Fibroblast of lung (primary cell): ENCODE measurements at regions not wholly inside any gene's neighbourhood (a gene's known extent, or its start where the extent isn't known, plus 50 kb on each side); places are given as distances from the start of the nearest gene placed in this dataset.

Source experiments
- DNase-seq, 2 donors: peaks; one replicate each; pipeline versions ENCODE4 v3.0.0 to v3.0.0-alpha.2; 2010; ENCODE audit warnings: low read depth in 2 of 2
- H2AFZ ChIP-seq: 2 replicates; pipeline ENCODE4 v1.5.1; 2012; ENCODE audit warnings: low read length, control low read depth, inconsistent platforms
- H3K27ac ChIP-seq: 2 replicates; pipeline ENCODE4 v1.5.1; 2011; ENCODE audit warnings: low read length, control low read depth; ENCODE audit not compliant: insufficient read depth
- H3K27me3 ChIP-seq: 2 replicates; pipeline ENCODE4 v1.5.1; 2011; ENCODE audit warnings: mild to moderate bottlenecking, low read length; ENCODE audit not compliant: control insufficient read depth, insufficient read depth
- H3K36me3 ChIP-seq: 2 replicates; pipeline ENCODE4 v1.5.1; 2011; ENCODE audit warnings: low read length; ENCODE audit not compliant: control insufficient read depth, insufficient read depth
- H3K4me1 ChIP-seq: 2 replicates; pipeline ENCODE4 v1.5.1; 2011; ENCODE audit warnings: low read length; ENCODE audit not compliant: control insufficient read depth, insufficient read depth; ENCODE audit errors: extremely low read depth
- H3K4me2 ChIP-seq: 2 replicates; pipeline ENCODE4 v1.5.1; 2011; ENCODE audit warnings: low read length, control low read depth; ENCODE audit not compliant: insufficient read depth; ENCODE audit errors: extremely low read depth
- H3K4me3 ChIP-seq, 4 experiments: fragments of 200-600 bp in 1 of 4; sonication (generic) in 1 of 4; replicated peaks in 1 of 4; 2 replicates each; pipeline ENCODE4 v1.5.1; 2011 to 2016; ENCODE audit warnings: low read length in 4 of 4, low read depth in 3 of 4, mild to moderate bottlenecking in 3 of 4, control low read depth in 2 of 4, inconsistent platforms in 1 of 4, mixed read lengths in 1 of 4; ENCODE audit not compliant: insufficient read depth in 1 of 4; ENCODE audit errors: control extremely low read depth in 1 of 4
- H3K79me2 ChIP-seq: 2 replicates; pipeline ENCODE4 v1.5.1; 2012; ENCODE audit warnings: mild to moderate bottlenecking, low read length, inconsistent platforms; ENCODE audit not compliant: control insufficient read depth, insufficient read depth
- H3K9ac ChIP-seq: 2 replicates; pipeline ENCODE4 v1.5.1; 2011; ENCODE audit warnings: mild to moderate bottlenecking, low read length, control low read depth; ENCODE audit not compliant: insufficient read depth
- H3K9me3 ChIP-seq: 2 replicates; pipeline ENCODE4 v1.5.1; 2012; ENCODE audit warnings: low read depth, low read length; ENCODE audit not compliant: control insufficient read depth, insufficient read depth
- H4K20me1 ChIP-seq: 2 replicates; pipeline ENCODE4 v1.5.1; 2011; ENCODE audit warnings: low read length; ENCODE audit not compliant: control insufficient read depth, insufficient read depth; ENCODE audit errors: extremely low read depth
- CTCF ChIP-seq, 2 donors: IDR thresholded peaks in 1 of 2; conservative IDR thresholded peaks in 1 of 2; 1 replicate in 1 of 2; 2 replicates in 1 of 2; pipeline ENCODE4 v1.5.1; 2011 to 2012; ENCODE audit warnings: low read length in 2 of 2, control low read depth in 1 of 2, inconsistent platforms in 1 of 2, low read depth in 1 of 2, mild to moderate bottlenecking in 1 of 2
- EZH2 ChIP-seq: IDR thresholded peaks from 2 replicates; pipeline ENCODE4 v1.5.1; 2012; ENCODE audit warnings: low read length, control low read depth, mild to moderate bottlenecking; ENCODE audit errors: missing control alignments

DNA sequence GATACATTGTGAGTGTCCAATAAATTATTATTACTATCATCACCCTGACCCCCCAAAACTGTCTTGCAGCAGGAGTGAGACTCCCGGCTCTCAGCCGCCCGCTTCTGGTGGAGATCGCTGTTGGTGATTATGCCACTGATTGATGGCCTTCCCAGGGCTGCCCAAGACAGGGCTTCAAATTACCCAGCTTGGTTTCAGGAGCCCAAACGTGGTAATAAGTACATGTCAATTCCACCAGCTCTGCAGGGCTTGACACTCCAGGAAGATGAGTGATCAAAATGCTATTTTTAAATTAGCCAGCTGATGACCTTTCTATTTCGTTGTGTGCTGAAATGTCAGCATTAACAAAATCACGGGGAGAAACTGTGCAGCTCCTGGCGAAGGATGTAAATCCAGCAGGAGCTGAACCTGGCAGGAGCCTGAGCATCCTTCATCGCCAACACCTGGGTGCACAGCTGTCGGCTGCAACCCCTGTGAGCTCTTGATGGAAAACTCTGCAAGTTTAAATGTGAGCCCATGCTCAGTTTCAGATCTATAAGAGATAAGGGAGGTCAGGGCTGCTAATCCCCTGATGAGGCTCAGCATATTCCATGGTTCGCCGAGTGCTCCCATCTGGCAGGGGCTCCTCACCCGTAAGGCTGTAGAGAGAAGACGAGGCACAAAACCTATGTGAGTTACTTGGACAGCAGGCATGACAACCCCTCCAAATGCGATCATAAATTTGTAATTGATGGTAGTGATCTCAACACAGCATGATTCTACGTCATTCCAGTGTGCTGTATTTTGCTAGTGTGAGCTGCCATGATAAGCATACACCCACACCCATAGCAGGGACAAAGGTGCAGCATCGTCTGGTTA is 446.3 kb downstream of the TCERG1L start:
- Histone ChIP-seq H3K4me2 (no peak overlapping the region), H4K20me1 (no peaks in the 10 kb centered on the region), H3K79me2 (no peaks in the 10 kb centered on the region), H3K9me3 (no peaks in the 10 kb centered on the region), H3K9ac (no peak overlapping the region), H2AFZ (no peak overlapping the region), H3K4me1 (no peaks in the 10 kb centered on the region), H3K27me3 (no peaks in the 10 kb centered on the region), H3K27ac (no peak overlapping the region), H3K4me3 (no peak overlapping the region), H3K36me3 (no peaks in the 10 kb centered on the region)
- TF ChIP-seq CTCF (conservative IDR thresholded peaks at IDR 0.05 in 1 of 2, IDR thresholded peaks at IDR 0.05 in 1 of 2; ENCODE audit: low read depth in 1 of 2, low read length in 2 of 2) (no peak), EZH2 (no peak)
- DNase-seq: no peak

GRCh38 chr10:130866857-130867256 is 444.7 kb downstream of the TCERG1L start:
- no peak for DNase-seq
- no peaks in the 10 kb centered on the region for H3K4me1 ChIP-seq
- H3K27ac ChIP-seq: no peak overlapping the region
- H2AFZ ChIP-seq: no peak overlapping the region
- H3K4me3 ChIP-seq: no peak overlapping the region
- no peaks in the 10 kb centered on the region for H3K36me3 ChIP-seq
- H3K27me3 ChIP-seq: no peaks in the 10 kb centered on the region
- no peaks in the 10 kb centered on the region for H4K20me1 ChIP-seq
- H3K4me2 ChIP-seq: no peak overlapping the region
- no peak overlapping the region for H3K9ac ChIP-seq
- no peaks in the 10 kb centered on the region for H3K79me2 ChIP-seq
- no peak for TF ChIP-seq CTCF (conservative IDR thresholded peaks at IDR 0.05 in 1 of 2, IDR thresholded peaks at IDR 0.05 in 1 of 2; ENCODE audit: low read depth in 1 of 2, low read length in 2 of 2)
- TF ChIP-seq EZH2: no peak
- no peaks in the 10 kb centered on the region for H3K9me3 ChIP-seq

GRCh38 chr10:130867446-130868194 is 443.9 kb downstream of the TCERG1L start:
- Histone ChIP-seq H4K20me1 (no peaks in the 10 kb centered on the region), H3K27ac (no peak overlapping the region), H2AFZ (no peak overlapping the region), H3K4me2 (no peak overlapping the region), H3K36me3 (no peaks in the 10 kb centered on the region), H3K79me2 (no peaks in the 10 kb centered on the region), H3K27me3 (no peaks in the 10 kb centered on the region), H3K9me3 (no peaks in the 10 kb centered on the region), H3K4me1 (no peaks in the 10 kb centered on the region), H3K9ac (no peak overlapping the region), H3K4me3 (no peak overlapping the region)
- no peak for DNase-seq
- TF ChIP-seq CTCF (conservative IDR thresholded peaks at IDR 0.05 in 1 of 2, IDR thresholded peaks at IDR 0.05 in 1 of 2; ENCODE audit: low read depth in 1 of 2, low read length in 2 of 2) (no peak), EZH2 (no peak)
